GM18909 (cell line): ENCODE measurements at regions not wholly inside any gene's neighbourhood (a gene's known extent, or its start where the extent isn't known, plus 50 kb on each side); places are given as distances from the start of the nearest gene placed in this dataset.
"Not testable (repeated sequence)": the region's sequence is repeated elsewhere in the genome, so short reads cannot be mapped to it uniquely, and the experiment has no call there.

Experiments
- ATAC-seq: cut with Tn5 transposase; IDR thresholded peaks from one replicate; pipeline ENCODE4 v1.9.1; 2021; ENCODE audit warnings: mild to moderate bottlenecking; ENCODE audit not compliant: unreplicated experiment, poor library complexity

GRCh38 chr7:125857606-125858005 is 928.0 kb upstream of the POT1 start:
- ATAC-seq, result no peak

- no peak for ATAC-seq
Measured at GRCh38 chr7:125848157-125848556, 918.5 kb upstream of the POT1 start.

GRCh38 chr7:125847692-125848091 is 918.1 kb upstream of the POT1 start:
- no peak for ATAC-seq

GRCh38 chr7:125847055-125847454 is 917.4 kb upstream of the POT1 start:
- ATAC-seq, result no peak

- ATAC-seq, result no peak
Measured at GRCh38 chr7:125845686-125846085, 916.1 kb upstream of the POT1 start.

- no peak for ATAC-seq
Measured at GRCh38 chr7:125834421-125834820, 904.8 kb upstream of the POT1 start.

GRCh38 chr7:125833839-125834238 is 904.2 kb upstream of the POT1 start:
- ATAC-seq, result no peak

- no peak for ATAC-seq
Measured at GRCh38 chr7:125830743-125831142, 901.1 kb upstream of the POT1 start.

GRCh38 chr7:125828153-125828700 is 898.6 kb upstream of the POT1 start:
- no peak for ATAC-seq

GRCh38 chr7:125823538-125823937 is 893.9 kb upstream of the POT1 start:
- no peak for ATAC-seq

GRCh38 chr7:125820495-125820894 is 890.9 kb upstream of the POT1 start:
- ATAC-seq, result no peak

GRCh38 chr7:125814100-125814499 is 884.5 kb upstream of the POT1 start:
- ATAC-seq, result no peak

GRCh38 chr7:125806491-125806890 is 876.9 kb upstream of the POT1 start:
- not testable (repeated sequence) for ATAC-seq

GRCh38 chr7:125804273-125804672 is 874.6 kb upstream of the POT1 start:
- ATAC-seq, result no peak

- no peak for ATAC-seq
Measured at GRCh38 chr7:125780153-125780552, 850.5 kb upstream of the POT1 start.

GRCh38 chr7:125775317-125775716 is 845.7 kb upstream of the POT1 start:
- no peak for ATAC-seq

GRCh38 chr7:125773113-125773785 is 843.6 kb upstream of the POT1 start:
- no peak for ATAC-seq

GRCh38 chr7:125747966-125748365 is 818.3 kb upstream of the POT1 start:
- ATAC-seq, result no peak

- no peak for ATAC-seq
Measured at GRCh38 chr7:125746510-125746909, 816.9 kb upstream of the POT1 start.

- no peak for ATAC-seq
Measured at GRCh38 chr7:125727215-125727614, 797.6 kb upstream of the POT1 start.

- ATAC-seq, result no peak
Measured at GRCh38 chr7:125695626-125696025, 766.0 kb upstream of the POT1 start.

GRCh38 chr7:125683156-125683555 is 753.5 kb upstream of the POT1 start:
- no peak for ATAC-seq
